Hepatocyte (in vitro differentiated cells): ENCODE measurements at regions not wholly inside any gene's neighbourhood (a gene's known extent, or its start where the extent isn't known, plus 50 kb on each side); places are given as distances from the start of the nearest gene placed in this dataset.
"Not testable (repeated sequence)": the region's sequence is repeated elsewhere in the genome, so short reads cannot be mapped to it uniquely, and the experiment has no call there.

ENCODE experiments used
- DNase-seq: peaks from one replicate; pipeline ENCODE4 v3.0.0-alpha.2; 2016; ENCODE audit warnings: low spot score
- H2AFZ ChIP-seq: fragments of 200-600 bp; sonication (generic); 2 replicates; pipeline ENCODE4 v1.6.0; 2016; ENCODE audit warnings: antibody characterized with exemption, mild to moderate bottlenecking
- H3K27ac ChIP-seq: fragments of 200-600 bp; sonication (generic); 2 replicates; pipeline ENCODE4 v1.5.1; 2016; ENCODE audit warnings: mild to moderate bottlenecking
- H3K27me3 ChIP-seq: fragments of 200-600 bp; sonication (generic); 2 replicates; pipeline ENCODE4 v1.6.1; 2016
- H3K36me3 ChIP-seq: fragments of 200-600 bp; sonication (generic); replicated peaks from 2 replicates; pipeline ENCODE4 v1.5.1; 2016; ENCODE audit warnings: low read depth; ENCODE audit not compliant: insufficient read depth
- H3K4me1 ChIP-seq: fragments of 200-600 bp; sonication (generic); 2 replicates; pipeline ENCODE4 v1.5.1; 2016; ENCODE audit warnings: mild to moderate bottlenecking, moderate library complexity; ENCODE audit not compliant: insufficient read depth
- H3K4me2 ChIP-seq: fragments of 200-600 bp; sonication (generic); 2 replicates; pipeline ENCODE4 v1.6.0; 2016
- H3K4me3 ChIP-seq: fragments of 200-600 bp; sonication (generic); 2 replicates; pipeline ENCODE4 v1.5.1; 2016; ENCODE audit warnings: mild to moderate bottlenecking
- H3K79me2 ChIP-seq: fragments of 200-600 bp; sonication (generic); 2 replicates; pipeline ENCODE4 v1.6.0; 2017; ENCODE audit warnings: mild to moderate bottlenecking
- H3K9me2 ChIP-seq: fragments of 200-600 bp; sonication (generic); replicated peaks from 2 replicates; pipeline ENCODE4 v1.6.0; 2017; ENCODE audit warnings: mild to moderate bottlenecking; ENCODE audit not compliant: insufficient read depth
- H3K9me3 ChIP-seq: fragments of 200-600 bp; sonication (generic); 2 replicates; pipeline ENCODE4 v1.5.1; 2016; ENCODE audit warnings: low read depth, mild to moderate bottlenecking
- H4K20me1 ChIP-seq: fragments of 200-600 bp; sonication (generic); 2 replicates; pipeline ENCODE4 v1.6.0; 2016; ENCODE audit warnings: mild to moderate bottlenecking; ENCODE audit not compliant: insufficient read depth, poor library complexity, severe bottlenecking
- CTCF ChIP-seq: fragments of 200-600 bp; sonication (generic); IDR thresholded peaks from 2 replicates; pipeline ENCODE4 v1.5.1; 2016; ENCODE audit warnings: antibody characterized with exemption, mild to moderate bottlenecking; ENCODE audit not compliant: poor library complexity
- EZH2 ChIP-seq: fragments of 200-600 bp; sonication (generic); IDR thresholded peaks from 2 replicates; pipeline ENCODE4 v1.6.1; 2016; ENCODE audit warnings: antibody characterized with exemption, mild to moderate bottlenecking, borderline replicate concordance
- EZH2phosphoT487 ChIP-seq: fragments of 200-600 bp; sonication (generic); IDR thresholded peaks from one replicate; pipeline ENCODE4 v1.6.1; 2018; ENCODE audit warnings: antibody characterized with exemption, mild to moderate bottlenecking, low read depth, moderate library complexity; ENCODE audit not compliant: unreplicated experiment, severe bottlenecking
- WGBS: methylation state at CpG from one replicate; pipeline ENCODE4 v1.1.6; 2016; ENCODE audit warnings: low lambda C conversion rate; ENCODE audit errors: missing lambda C conversion rate; 5-methylcytosine and 5-hydroxymethylcytosine counted together

- H3K4me2 ChIP-seq = no peak overlapping the region
- no peak overlapping the region for H3K4me3 ChIP-seq
- no peak overlapping the region for H2AFZ ChIP-seq
- no peaks in the 10 kb centered on the region for H3K9me3 ChIP-seq
- whole genome bisulfite sequencing = 89% methylated on average over 2 of the region's 2 CpGs
- H3K9me2 ChIP-seq = no peaks in the 10 kb centered on the region
- H3K27me3 ChIP-seq = no peaks in the 10 kb centered on the region
- H3K79me2 ChIP-seq = no peaks in the 10 kb centered on the region
- H3K27ac ChIP-seq = no peak overlapping the region
- TF ChIP-seq EZH2phosphoT487 (no peak), CTCF (no peak), EZH2 (no peak)
- H3K4me1 ChIP-seq = no peaks in the 10 kb centered on the region
- H4K20me1 ChIP-seq = no peaks in the 10 kb centered on the region
- DNase-seq = no peak
- H3K36me3 ChIP-seq = no peaks in the 10 kb centered on the region
These were observed 125.8 kb downstream of the OXSM start for GRCh38 chr3:25915673-25916072.

DNA sequence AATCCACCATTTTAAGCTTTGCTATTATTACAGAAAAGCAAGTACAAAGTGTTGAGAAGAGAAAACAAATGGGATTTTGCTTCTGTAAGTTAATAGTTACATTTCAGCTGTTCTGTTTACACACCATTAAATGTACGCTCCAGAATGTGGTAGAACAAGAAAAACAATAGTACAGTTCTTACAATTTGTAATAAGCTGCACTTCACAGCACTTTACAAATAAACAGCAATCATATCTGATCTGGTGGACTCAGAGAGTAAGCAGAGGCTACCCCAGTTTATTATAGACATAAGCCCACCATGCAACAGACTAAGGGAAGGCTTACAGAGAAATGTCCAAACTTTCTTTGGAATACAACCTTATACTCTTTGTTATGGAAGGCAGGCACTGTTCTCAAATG, 126.4 kb downstream of the OXSM start:
- Histone ChIP-seq H3K27ac (no peak overlapping the region), H3K27me3 (no peaks in the 10 kb centered on the region), H3K36me3 (no peaks in the 10 kb centered on the region), H3K4me1 (no peaks in the 10 kb centered on the region), H3K79me2 (no peaks in the 10 kb centered on the region), H2AFZ (no peak overlapping the region), H3K9me3 (no peaks in the 10 kb centered on the region), H4K20me1 (no peaks in the 10 kb centered on the region), H3K4me3 (no peak overlapping the region), H3K4me2 (no peak overlapping the region), H3K9me2 (no peaks in the 10 kb centered on the region)
- no peak for TF ChIP-seq CTCF
- TF ChIP-seq EZH2 = no peak
- no peak for TF ChIP-seq EZH2phosphoT487
- WGBS = 0% methylated on average over 1 of the region's 1 CpG
- no peak for DNase-seq

GRCh38 chr3:25931967-25932366, 142.1 kb downstream of the OXSM start:
- H3K4me1 ChIP-seq, H2AFZ ChIP-seq, H4K20me1 ChIP-seq, H3K79me2 ChIP-seq, DNase-seq, H3K27ac ChIP-seq, H3K27me3 ChIP-seq, H3K4me2 ChIP-seq, H3K9me3 ChIP-seq, H3K9me2 ChIP-seq, H3K36me3 ChIP-seq, H3K4me3 ChIP-seq: not testable (repeated sequence)
- WGBS = 93% methylated on average over 6 of the region's 6 CpGs

GRCh38 chr3:25938566-25939325, 148.9 kb downstream of the OXSM start:
- WGBS = 79% methylated on average over 2 of the region's 2 CpGs
- H3K4me2 ChIP-seq = no peak overlapping the region
- no peaks in the 10 kb centered on the region for H3K9me2 ChIP-seq
- no peak overlapping the region for H3K4me3 ChIP-seq
- no peaks in the 10 kb centered on the region for H3K27me3 ChIP-seq
- no peaks in the 10 kb centered on the region for H3K79me2 ChIP-seq
- no peak overlapping the region for H3K27ac ChIP-seq
- H2AFZ ChIP-seq = no peak overlapping the region
- no peak for DNase-seq
- no peaks in the 10 kb centered on the region for H3K4me1 ChIP-seq
- H4K20me1 ChIP-seq = no peaks in the 10 kb centered on the region
- no peak for TF ChIP-seq EZH2phosphoT487
- no peak for TF ChIP-seq CTCF
- no peak for TF ChIP-seq EZH2
- no peaks in the 10 kb centered on the region for H3K9me3 ChIP-seq
- H3K36me3 ChIP-seq = no peaks in the 10 kb centered on the region
